Sigmoid colon (tissue), 6 donors: ENCODE measurements at regions not wholly inside any gene's neighbourhood (a gene's known extent, or its start where the extent isn't known, plus 50 kb on each side); places are given as distances from the start of the nearest gene placed in this dataset.
"Not testable (repeated sequence)": the region's sequence is repeated elsewhere in the genome, so short reads cannot be mapped to it uniquely, and the experiment has no call there.

Source experiments
- DNase-seq: peaks from one replicate; pipeline ENCODE4 v3.0.0-alpha.2; 2019
- H3K27ac ChIP-seq, 4 donors: fragments of 200-600 bp; sonication (generic); one replicate each; pipeline ENCODE4 v1.5.1; 2016 to 2019; ENCODE audit warnings: mild to moderate bottlenecking in 1 of 4
- H3K27me3 ChIP-seq, 3 donors: fragments of 200-600 bp; sonication (generic); one replicate each; pipeline ENCODE4 v1.5.1; 2019; ENCODE audit warnings: mild to moderate bottlenecking in 1 of 3
- H3K36me3 ChIP-seq, 4 donors: fragments of 200-600 bp; sonication (generic); one replicate each; pipeline ENCODE4 v1.5.1; 2016 to 2019
- H3K4me1 ChIP-seq, 4 donors: fragments of 200-600 bp; sonication (generic); one replicate each; pipeline ENCODE4 v1.5.1; 2017 to 2019
- H3K4me3 ChIP-seq, 4 donors: fragments of 200-600 bp; sonication (generic); one replicate each; pipeline ENCODE4 v1.5.1; 2017 to 2019; ENCODE audit warnings: mild to moderate bottlenecking in 2 of 4, moderate library complexity in 1 of 4
- H3K9me3 ChIP-seq, 4 donors: fragments of 200-600 bp in 3 of 4; sonication (generic) in 3 of 4; one replicate each; pipeline versions ENCODE4 v1.5.1 to v1.6.1; 2013 to 2019
- EP300 ChIP-seq, 4 donors: sonication (generic); formaldehyde crosslinking; IDR thresholded peaks; one replicate each; pipeline ENCODE4 v1.6.1; 2017; ENCODE audit warnings: antibody characterized with exemption in 4 of 4
- POLR2A ChIP-seq, 2 donors: fragments of 450-650 bp; IDR thresholded peaks; one replicate each; pipeline ENCODE4 v1.6.1; 2016; ENCODE audit warnings: antibody characterized with exemption in 2 of 2, mild to moderate bottlenecking in 2 of 2, moderate library complexity in 2 of 2
- POLR2AphosphoS5 ChIP-seq, 4 donors: sonication (generic); formaldehyde crosslinking; IDR thresholded peaks; one replicate each; pipeline ENCODE4 v1.6.1; 2017; ENCODE audit warnings: antibody characterized with exemption in 4 of 4
- WGBS, 2 donors: extraction: QIAGEN DNeasy Blood & Tissue Kit; methylation state at CpG; one replicate each; pipeline ENCODE4 v1.1.7; 2013; 5-methylcytosine and 5-hydroxymethylcytosine counted together
- intact Hi-C: fragments of 100-400 bp; cut with DNase I; formaldehyde crosslinking; loops from one replicate; pipeline ENCODE4 v1.15.1; 2023
- TF ChIP-seq, protein P1 (sequence below), 4 experiments: fragments of 450-650 bp in 3 of 4; fragments of 200-600 bp in 1 of 4; IDR thresholded peaks; one replicate each; pipeline ENCODE4 v1.5.1; 2016 to 2019; ENCODE audit warnings: antibody characterized with exemption in 4 of 4, mild to moderate bottlenecking in 3 of 4, moderate library complexity in 2 of 4
- donor health status: healthy with polysubstance abuse.
- donor health status: healthy.

DNA sequence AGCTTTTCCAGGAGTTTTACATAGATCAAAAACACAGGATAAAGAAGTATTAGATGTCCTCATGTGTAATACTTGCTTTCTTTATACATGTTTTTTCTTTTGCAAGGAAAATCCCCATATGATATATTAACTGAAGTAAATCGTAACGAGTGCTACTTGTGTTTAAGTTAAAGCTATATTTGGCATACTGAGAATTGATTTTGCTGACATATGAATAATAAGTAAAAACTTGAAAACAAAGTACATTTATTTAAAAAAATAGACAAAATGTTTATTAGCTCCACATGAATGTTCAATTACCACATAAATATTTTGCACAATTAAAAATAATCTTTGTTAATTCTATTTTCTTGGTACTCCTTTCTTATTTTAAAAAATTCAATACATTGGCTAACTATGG, 884.7 kb downstream of the FSTL5 start:
- intact Hi-C loops, result no loop called here
- no peak for DNase-seq
- H3K4me1 ChIP-seq, result no peaks in the 10 kb centered on the region
- no peak for TF ChIP-seq POLR2AphosphoS5 (IDR thresholded peaks at IDR 0.05)
- no peak for TF ChIP-seq EP300 (IDR thresholded peaks at IDR 0.05)
- TF ChIP-seq, protein P1, sequence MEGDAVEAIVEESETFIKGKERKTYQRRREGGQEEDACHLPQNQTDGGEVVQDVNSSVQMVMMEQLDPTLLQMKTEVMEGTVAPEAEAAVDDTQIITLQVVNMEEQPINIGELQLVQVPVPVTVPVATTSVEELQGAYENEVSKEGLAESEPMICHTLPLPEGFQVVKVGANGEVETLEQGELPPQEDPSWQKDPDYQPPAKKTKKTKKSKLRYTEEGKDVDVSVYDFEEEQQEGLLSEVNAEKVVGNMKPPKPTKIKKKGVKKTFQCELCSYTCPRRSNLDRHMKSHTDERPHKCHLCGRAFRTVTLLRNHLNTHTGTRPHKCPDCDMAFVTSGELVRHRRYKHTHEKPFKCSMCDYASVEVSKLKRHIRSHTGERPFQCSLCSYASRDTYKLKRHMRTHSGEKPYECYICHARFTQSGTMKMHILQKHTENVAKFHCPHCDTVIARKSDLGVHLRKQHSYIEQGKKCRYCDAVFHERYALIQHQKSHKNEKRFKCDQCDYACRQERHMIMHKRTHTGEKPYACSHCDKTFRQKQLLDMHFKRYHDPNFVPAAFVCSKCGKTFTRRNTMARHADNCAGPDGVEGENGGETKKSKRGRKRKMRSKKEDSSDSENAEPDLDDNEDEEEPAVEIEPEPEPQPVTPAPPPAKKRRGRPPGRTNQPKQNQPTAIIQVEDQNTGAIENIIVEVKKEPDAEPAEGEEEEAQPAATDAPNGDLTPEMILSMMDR (IDR thresholded peaks at IDR 0.05), result no peak
- 77 to 85% methylated on average over 2 of the region's 2 CpGs for WGBS, 2 donors
- no peaks in the 10 kb centered on the region for H3K36me3 ChIP-seq
- no peaks in the 10 kb centered on the region for H3K27me3 ChIP-seq
- H3K9me3 ChIP-seq, result no peaks in the 10 kb centered on the region
- H3K4me3 ChIP-seq, result no peak overlapping the region
- H3K27ac ChIP-seq, result no peak overlapping the region

DNA sequence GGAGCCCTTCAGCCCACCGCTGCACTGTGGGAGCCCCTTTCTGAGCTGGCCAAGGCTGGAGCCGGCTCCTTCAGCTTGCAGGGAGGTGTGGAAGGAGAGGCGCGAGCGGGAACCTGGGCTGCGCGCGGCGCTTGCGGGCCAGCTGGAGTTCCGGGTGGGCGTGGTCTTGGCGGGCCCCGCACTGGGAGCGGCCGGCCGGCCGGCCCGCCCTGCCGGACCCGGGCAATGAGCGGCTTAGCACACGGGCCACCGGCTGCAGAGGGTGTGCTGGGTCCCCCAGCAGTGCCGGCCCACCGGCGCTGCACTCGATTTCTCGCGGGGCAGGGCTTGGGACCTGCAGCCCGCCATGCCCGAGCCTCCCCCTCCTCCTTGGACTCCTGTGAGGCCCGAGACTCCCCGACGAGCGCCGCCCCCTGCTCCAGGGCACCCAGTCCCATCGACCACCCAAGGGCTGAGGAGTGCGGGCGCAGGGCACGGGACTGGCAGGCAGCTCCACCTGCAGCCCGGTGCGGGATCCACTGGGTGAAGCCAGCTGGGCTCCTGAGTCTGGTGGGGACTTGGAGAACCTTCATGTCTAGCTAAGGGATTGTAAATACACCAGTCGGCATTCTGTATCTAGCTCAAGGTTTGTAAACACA, 886.5 kb downstream of the FSTL5 start:
- H3K27ac ChIP-seq, H3K27me3 ChIP-seq, H3K4me3 ChIP-seq, H3K36me3 ChIP-seq, H3K4me1 ChIP-seq, H3K9me3 ChIP-seq, intact Hi-C loops: not testable (repeated sequence)
- WGBS, 2 donors, result 95 to 97% methylated on average over 44 of the region's 44 CpGs
- DNase-seq, result peak; percentile 53

DNA sequence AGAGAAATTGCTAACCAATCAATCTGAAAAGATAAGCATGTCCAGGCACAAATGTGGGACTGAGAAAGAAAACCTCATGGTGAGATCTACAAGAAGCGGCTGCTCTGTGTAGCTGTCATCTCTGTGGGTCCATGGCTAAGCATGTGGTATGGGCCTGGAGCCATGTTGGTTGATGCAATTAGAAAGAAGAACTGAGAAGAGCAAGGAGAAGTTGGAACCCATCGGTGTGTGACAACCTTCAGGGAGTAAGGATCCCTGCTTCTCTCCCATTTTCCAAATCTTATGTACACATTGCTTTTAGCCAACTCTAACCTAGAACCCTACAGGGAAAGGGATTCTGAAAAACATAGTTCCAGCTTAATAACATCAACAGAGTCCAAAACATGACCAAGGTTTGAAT, 890.2 kb downstream of the FSTL5 start:
- no peaks in the 10 kb centered on the region for H3K27me3 ChIP-seq
- H3K4me1 ChIP-seq, result no peaks in the 10 kb centered on the region
- no peak for TF ChIP-seq POLR2AphosphoS5 (IDR thresholded peaks at IDR 0.05)
- no peak for TF ChIP-seq POLR2A (IDR thresholded peaks at IDR 0.05)
- no peak for TF ChIP-seq EP300 (IDR thresholded peaks at IDR 0.05)
- TF ChIP-seq, protein P1 (IDR thresholded peaks at IDR 0.05), result no peak
- H3K4me3 ChIP-seq, result no peak overlapping the region
- no peak overlapping the region for H3K27ac ChIP-seq
- H3K9me3 ChIP-seq, result no peaks in the 10 kb centered on the region
- intact Hi-C loops, result no loop called here
- no peak for DNase-seq
- H3K36me3 ChIP-seq, result no peaks in the 10 kb centered on the region
- WGBS, 2 donors, result 93 to 95% methylated on average over 2 of the region's 2 CpGs

DNA sequence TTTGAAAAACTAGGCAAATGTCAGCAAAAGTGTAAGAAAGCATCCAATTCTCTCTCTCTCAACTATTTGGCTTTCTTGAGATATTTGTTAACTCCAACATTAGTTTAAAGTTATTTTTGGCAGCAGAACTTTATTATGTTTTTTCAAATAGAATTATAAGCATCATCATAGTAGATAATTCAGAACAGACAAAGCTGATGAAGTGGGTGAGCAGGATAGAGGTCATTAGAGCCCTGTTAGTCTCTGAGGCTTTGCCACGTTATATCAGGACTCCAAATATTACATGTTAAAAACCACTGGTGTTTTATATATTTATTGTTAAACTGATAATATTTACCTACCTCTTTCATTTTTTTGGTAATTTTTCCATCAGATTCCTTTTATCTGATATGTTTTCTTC, 903.0 kb downstream of the FSTL5 start:
- 70 to 82% methylated on average over 1 of the region's 1 CpG for WGBS, 2 donors
- no peaks in the 10 kb centered on the region for H3K4me1 ChIP-seq
- intact Hi-C loops, result no loop called here
- no peaks in the 10 kb centered on the region for H3K36me3 ChIP-seq
- no peaks in the 10 kb centered on the region for H3K27me3 ChIP-seq
- no peak overlapping the region for H3K27ac ChIP-seq
- peaks cover 0 to 17% (median 14%) of the 10 kb centered on the region in 4 donors for H3K9me3 ChIP-seq
- TF ChIP-seq, protein P1 (IDR thresholded peaks at IDR 0.05), result no peak
- TF ChIP-seq POLR2A (IDR thresholded peaks at IDR 0.05), result no peak
- TF ChIP-seq POLR2AphosphoS5 (IDR thresholded peaks at IDR 0.05), result no peak
- TF ChIP-seq EP300 (IDR thresholded peaks at IDR 0.05), result no peak
- DNase-seq, result no peak
- H3K4me3 ChIP-seq, result no peak overlapping the region

DNA sequence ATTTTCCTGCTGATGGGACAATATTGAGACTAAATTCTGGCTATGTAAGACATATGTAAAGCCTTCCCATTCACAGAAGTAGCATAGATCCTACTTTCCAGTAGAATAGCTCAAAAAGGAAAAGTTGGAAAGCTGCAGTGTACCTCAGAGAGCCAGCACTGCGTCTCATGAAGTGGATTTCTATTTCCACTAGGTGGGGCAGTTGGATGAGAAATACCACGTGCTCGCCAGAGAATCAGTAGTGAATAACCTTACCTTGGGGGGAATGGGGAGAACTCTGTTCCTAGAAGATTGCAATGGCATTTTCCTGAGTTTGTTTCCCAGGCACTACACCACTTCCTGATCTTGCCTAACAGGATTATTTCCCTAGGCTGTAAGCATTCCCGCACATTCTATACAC, 907.1 kb downstream of the FSTL5 start:
- intact Hi-C loops, result no loop called here
- H3K27ac ChIP-seq, result no peak overlapping the region
- peaks cover 0 to 27% (median 20%) of the 10 kb centered on the region in 4 donors for H3K9me3 ChIP-seq
- DNase-seq, result no peak
- TF ChIP-seq, protein P1 (IDR thresholded peaks at IDR 0.05), result no peak
- TF ChIP-seq EP300 (IDR thresholded peaks at IDR 0.05) (no peak), POLR2AphosphoS5 (IDR thresholded peaks at IDR 0.05) (no peak), POLR2A (IDR thresholded peaks at IDR 0.05) (no peak)
- no peak overlapping the region for H3K4me3 ChIP-seq
- no peaks in the 10 kb centered on the region for H3K27me3 ChIP-seq
- no peaks in the 10 kb centered on the region for H3K4me1 ChIP-seq
- H3K36me3 ChIP-seq, result no peaks in the 10 kb centered on the region
- WGBS, 2 donors, result 87 to 91% methylated on average over 4 of the region's 4 CpGs
